ENCODE measurements at regions not wholly inside any gene's neighbourhood (a gene's known extent, or its start where the extent isn't known, plus 50 kb on each side); places are given as distances from the start of the nearest gene placed in this dataset.

DNA sequence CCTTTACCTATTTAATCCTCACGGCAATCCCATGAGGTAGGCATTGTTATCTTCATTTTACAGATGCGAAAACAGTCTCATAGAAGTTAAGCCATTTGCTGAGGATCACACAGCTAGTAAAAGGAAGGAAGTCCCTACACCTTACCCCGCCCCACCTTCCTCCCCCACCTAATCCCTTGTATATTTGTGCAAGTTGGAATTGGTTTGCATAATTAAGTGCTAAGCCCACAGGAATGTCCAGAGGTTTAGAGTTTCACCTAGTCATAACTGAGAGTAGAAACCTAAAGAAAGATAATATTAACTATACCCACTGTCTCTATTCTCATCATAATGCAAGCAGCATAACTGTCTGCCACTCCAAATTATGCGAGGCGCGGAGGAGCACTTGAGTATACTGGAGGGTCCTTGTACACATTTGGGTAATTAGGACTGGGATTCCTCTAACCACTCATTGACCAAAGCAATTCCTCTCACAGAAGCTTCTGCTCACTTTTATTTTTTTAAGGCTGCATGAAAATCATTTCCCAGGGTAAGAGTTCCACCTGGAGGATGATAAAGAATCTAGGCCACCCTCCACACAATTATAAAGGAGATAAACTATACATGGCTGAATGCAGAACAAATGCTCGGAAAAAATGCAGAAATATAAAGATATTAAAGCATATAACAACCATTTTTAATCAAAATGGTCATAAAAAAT is 199.9 kb downstream of the FAM181B start:
- Histone ChIP-seq H3K4me3 (ENCODE audit: low read depth, low read length, poor library complexity, severe bottlenecking) (no peak overlapping the region), H3K27ac (ENCODE audit: low read depth, low read length, poor library complexity, severe bottlenecking) (no peak overlapping the region), H3K9me2 (ENCODE audit: insufficient read depth, low read length) (no peaks in the 10 kb centered on the region), H3K36me3 (ENCODE audit: insufficient read depth, low read length) (no peaks in the 10 kb centered on the region), H3K9me3 (ENCODE audit: low read length) (no peaks in the 10 kb centered on the region), H3K4me2 (ENCODE audit: low read length) (no peak overlapping the region), H4K20me1 (ENCODE audit: insufficient read depth, low read length) (no peaks in the 10 kb centered on the region), H3K4me1 (ENCODE audit: insufficient read depth, low read length, poor library complexity, severe bottlenecking) (no peaks in the 10 kb centered on the region), H2AFZ (ENCODE audit: low read length) (no peak overlapping the region), H3K79me2 (ENCODE audit: insufficient read depth, low read depth, low read length) (no peaks in the 10 kb centered on the region)
- TF ChIP-seq CTCF (conservative IDR thresholded peaks at IDR 0.05; ENCODE audit: low read length) (no peak), EZH2phosphoT487 (IDR thresholded peaks at IDR 0.05; ENCODE audit: borderline replicate concordance, low read depth, low read length) (no peak)
- ChIA-PET CTCF (ENCODE audit: unreplicated experiment) (no interaction called here), POLR2A (interaction anchor here (1.4 kb wide), 1 partner anchor 10 kb away, joined by 4 read pairs; no protein-coding TSS in a partner anchor)
- intact Hi-C loops (cut with micrococcal nuclease; ENCODE audit: unreplicated experiment) = loop anchor here (10.0 kb wide), 1 partner anchor 61 kb away; no protein-coding TSS in a partner anchor
- no peak for DNase-seq (ENCODE audit: low spot score)
- BruUV-seq (replicated peaks) = no TSS peak

DNA sequence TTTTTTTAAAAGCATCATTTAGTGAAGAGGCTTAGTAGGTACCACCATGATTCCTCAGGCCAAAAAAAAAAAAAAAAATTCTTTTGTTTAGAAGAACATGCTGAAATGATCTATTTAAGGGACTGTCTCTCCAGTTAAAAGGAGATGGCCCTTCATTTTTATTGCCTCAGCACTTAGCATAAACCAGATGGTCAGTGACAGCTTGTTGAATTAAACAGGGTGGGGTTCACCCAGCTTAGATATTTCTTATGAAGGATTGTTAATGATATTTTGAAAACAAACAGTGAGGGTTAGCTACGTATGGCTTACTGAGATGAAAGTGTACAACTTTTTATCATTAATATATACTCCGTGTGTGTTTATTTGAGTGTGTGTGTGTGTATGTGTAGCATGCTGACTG is 203.7 kb downstream of the FAM181B start:
- H3K9me3 ChIP-seq (ENCODE audit: low read length) = no peaks in the 10 kb centered on the region
- H3K36me3 ChIP-seq (ENCODE audit: insufficient read depth, low read length) = no peaks in the 10 kb centered on the region
- no peaks in the 10 kb centered on the region for H4K20me1 ChIP-seq (ENCODE audit: insufficient read depth, low read length)
- no TSS peak for BruUV-seq (replicated peaks)
- no peaks in the 10 kb centered on the region for H3K9me2 ChIP-seq (ENCODE audit: insufficient read depth, low read length)
- no peak overlapping the region for H3K4me3 ChIP-seq (ENCODE audit: low read depth, low read length, poor library complexity, severe bottlenecking)
- POLR2A ChIA-PET = interaction anchor here (0.6 kb wide), 1 partner anchor 122 kb away, joined by 3 read pairs; no protein-coding TSS in a partner anchor
- intact Hi-C loops (cut with micrococcal nuclease; ENCODE audit: unreplicated experiment) = loop anchor here (10.0 kb wide), 1 partner anchor 65 kb away; no protein-coding TSS in a partner anchor
- H3K27ac ChIP-seq (ENCODE audit: low read depth, low read length, poor library complexity, severe bottlenecking) = no peak overlapping the region
- no peaks in the 10 kb centered on the region for H3K4me1 ChIP-seq (ENCODE audit: insufficient read depth, low read length, poor library complexity, severe bottlenecking)
- no peak overlapping the region for H2AFZ ChIP-seq (ENCODE audit: low read length)
- H3K4me2 ChIP-seq (ENCODE audit: low read length) = no peak overlapping the region
- DNase-seq (ENCODE audit: low spot score) = no peak
- CTCF ChIA-PET (ENCODE audit: unreplicated experiment) = no interaction called here
- no peaks in the 10 kb centered on the region for H3K79me2 ChIP-seq (ENCODE audit: insufficient read depth, low read depth, low read length)
- TF ChIP-seq EZH2phosphoT487 (IDR thresholded peaks at IDR 0.05; ENCODE audit: borderline replicate concordance, low read depth, low read length) (no peak), CTCF (conservative IDR thresholded peaks at IDR 0.05; ENCODE audit: low read length) (no peak)

- H3K9me2 ChIP-seq (ENCODE audit: insufficient read depth, low read length) = no peaks in the 10 kb centered on the region
- no peaks in the 10 kb centered on the region for H3K9me3 ChIP-seq (ENCODE audit: low read length)
- no peaks in the 10 kb centered on the region for H3K4me1 ChIP-seq (ENCODE audit: insufficient read depth, low read length, poor library complexity, severe bottlenecking)
- H3K27ac ChIP-seq (ENCODE audit: low read depth, low read length, poor library complexity, severe bottlenecking) = no peak overlapping the region
- no peaks in the 10 kb centered on the region for H3K79me2 ChIP-seq (ENCODE audit: insufficient read depth, low read depth, low read length)
- TF ChIP-seq EZH2phosphoT487 (IDR thresholded peaks at IDR 0.05; ENCODE audit: borderline replicate concordance, low read depth, low read length) (no peak), CTCF (conservative IDR thresholded peaks at IDR 0.05; ENCODE audit: low read length) (no peak)
- ChIA-PET POLR2A (no interaction called here), CTCF (ENCODE audit: unreplicated experiment) (no interaction called here)
- H3K4me2 ChIP-seq (ENCODE audit: low read length) = no peak overlapping the region
- no peak for DNase-seq (ENCODE audit: low spot score)
- H3K36me3 ChIP-seq (ENCODE audit: insufficient read depth, low read length) = no peaks in the 10 kb centered on the region
- intact Hi-C loops (cut with micrococcal nuclease; ENCODE audit: unreplicated experiment) = no loop called here
- no TSS peak for BruUV-seq (replicated peaks)
- H2AFZ ChIP-seq (ENCODE audit: low read length) = no peak overlapping the region
- H3K4me3 ChIP-seq (ENCODE audit: low read depth, low read length, poor library complexity, severe bottlenecking) = no peak overlapping the region
- H4K20me1 ChIP-seq (ENCODE audit: insufficient read depth, low read length) = no peaks in the 10 kb centered on the region
Observed at GRCh38 chr11:82527081-82527584, 206.5 kb downstream of the FAM181B start.
